Endothelial cell of umbilical vein (primary cell): ENCODE measurements at regions not wholly inside any gene's neighbourhood (a gene's known extent, or its start where the extent isn't known, plus 50 kb on each side); places are given as distances from the start of the nearest gene placed in this dataset.

ENCODE experiments used
- BruUV-seq: library from RNA; stranded (reverse); fragments of 400-500 nt; replicated peaks from 2 replicates; lab custom pipeline; 2021; lab: Mats Ljungman, UMichigan
- CTCF ChIA-PET: fragments of 300-600, 350-600 bp; sonication (Branson Sonifier 250); formaldehyde crosslinking; loops from one replicate; lab custom pipeline; 2021; ENCODE audit warnings: antibody characterized with exemption, inconsistent platforms; lab: Charles Lee
- POLR2A ChIA-PET: fragments of 300-600, 350-600 bp; sonication (Branson Sonifier 250); formaldehyde crosslinking; loops from one replicate; lab custom pipeline; 2021; ENCODE audit warnings: antibody characterized with exemption, inconsistent platforms; lab: Charles Lee
- DNase-seq: peaks from one replicate; pipeline ENCODE4 v3.0.0-alpha.2; 2011; ENCODE audit warnings: low read depth, low spot score
- FAIRE-seq: peaks from 2 replicates; lab custom pipeline; 2011; peaks lifted over from hg19 to GRCh38; lab: Jason Lieb, UNC
- H2AFZ ChIP-seq: 2 replicates; pipeline ENCODE4 v1.6.0; 2012; ENCODE audit warnings: low read depth, low read length, control low read depth, inconsistent platforms
- H3K27ac ChIP-seq: 2 replicates; pipeline ENCODE4 v1.5.1; 2011; ENCODE audit warnings: low read depth, mild to moderate bottlenecking, control low read depth, low read length, moderate library complexity; ENCODE audit not compliant: insufficient read depth
- H3K27me3 ChIP-seq, 2 experiments: 2 replicates each; pipeline versions ENCODE4 v1.6.0 to v1.6.1; 2011; ENCODE audit warnings: low read length in 2 of 2, mixed read lengths in 1 of 2; ENCODE audit not compliant: control insufficient read depth in 2 of 2, insufficient read depth in 2 of 2
- H3K36me3 ChIP-seq, 2 experiments: 2 replicates in 1 of 2; 3 replicates in 1 of 2; pipeline ENCODE4 v1.5.1; 2011; ENCODE audit warnings: low read length in 2 of 2, mild to moderate bottlenecking in 1 of 2, moderate library complexity in 1 of 2; ENCODE audit not compliant: control insufficient read depth in 2 of 2, insufficient read depth in 2 of 2; ENCODE audit errors: extremely low read depth in 1 of 2
- H3K4me1 ChIP-seq: 3 replicates; pipeline ENCODE4 v1.5.1; 2011; ENCODE audit warnings: mild to moderate bottlenecking, low read length; ENCODE audit not compliant: control insufficient read depth, insufficient read depth; ENCODE audit errors: extremely low read depth
- H3K4me2 ChIP-seq: 2 replicates; pipeline ENCODE4 v1.6.1; 2011; ENCODE audit warnings: low read length, control low read depth, mixed read lengths; ENCODE audit not compliant: insufficient read depth
- H3K4me3 ChIP-seq, 3 experiments: fragments of 200-600 bp in 1 of 3; sonication (generic), shearing (Covaris generic) in 1 of 3; replicated peaks in 1 of 3; 2 replicates each; pipeline ENCODE4 v1.5.1; 2011 to 2016; ENCODE audit warnings: control low read depth in 3 of 3, low read length in 3 of 3, mild to moderate bottlenecking in 2 of 3, inconsistent platforms in 1 of 3, low read depth in 1 of 3, moderate library complexity in 1 of 3; ENCODE audit not compliant: insufficient read depth in 1 of 3
- H3K79me2 ChIP-seq: 2 replicates; pipeline ENCODE4 v1.6.0; 2012; ENCODE audit warnings: low read length, inconsistent platforms; ENCODE audit not compliant: control insufficient read depth, insufficient read depth
- H3K9ac ChIP-seq: replicated peaks from 2 replicates; pipeline ENCODE3; 2011; ENCODE audit warnings: low read length, control low read depth; ENCODE audit not compliant: insufficient read depth; ENCODE audit errors: extremely low read depth
- H3K9me1 ChIP-seq: replicated peaks from 3 replicates; pipeline ENCODE4 v1.6.0; 2011; ENCODE audit warnings: mild to moderate bottlenecking, low read length; ENCODE audit not compliant: control insufficient read depth, insufficient read depth; ENCODE audit errors: extremely low read depth
- H3K9me3 ChIP-seq: replicated peaks from 2 replicates; pipeline ENCODE4 v1.5.1; 2012; ENCODE audit warnings: low read length, inconsistent platforms; ENCODE audit not compliant: control insufficient read depth, insufficient read depth
- H4K20me1 ChIP-seq: replicated peaks from 2 replicates; pipeline ENCODE3; 2011; ENCODE audit warnings: mild to moderate bottlenecking, low read length; ENCODE audit not compliant: control insufficient read depth, insufficient read depth; ENCODE audit errors: extremely low read depth
- CTCF ChIP-seq, 2 donors: IDR thresholded peaks; 1 replicate in 1 of 2; 2 replicates in 1 of 2; pipeline ENCODE4 v1.5.1; 2011; ENCODE audit warnings: low read length in 2 of 2, mild to moderate bottlenecking in 2 of 2, moderate library complexity in 2 of 2, control low read depth in 1 of 2, inconsistent platforms in 1 of 2, low read depth in 1 of 2; ENCODE audit not compliant: insufficient read depth in 1 of 2; ENCODE audit errors: extremely low read depth in 1 of 2
- EZH2 ChIP-seq: IDR thresholded peaks from 2 replicates; pipeline ENCODE4 v1.6.1; 2012; ENCODE audit warnings: borderline replicate concordance, low read depth, mild to moderate bottlenecking, moderate library complexity, low read length, inconsistent platforms; ENCODE audit not compliant: severe bottlenecking
- FOS ChIP-seq: IDR thresholded peaks from 2 replicates; pipeline ENCODE4 v1.6.1; 2011; ENCODE audit warnings: mild to moderate bottlenecking, low read length, moderate library complexity, borderline replicate concordance; ENCODE audit not compliant: insufficient read depth
- GATA2 ChIP-seq: IDR thresholded peaks from 2 replicates; pipeline ENCODE4 v1.7.0; 2011; ENCODE audit warnings: low read depth, mild to moderate bottlenecking, moderate library complexity, mixed read lengths, low read length; ENCODE audit not compliant: insufficient read length, insufficient read depth
- JUN ChIP-seq: IDR thresholded peaks from 2 replicates; pipeline ENCODE4 v1.6.1; 2011; ENCODE audit warnings: borderline replicate concordance, low read depth; ENCODE audit not compliant: insufficient read length, insufficient read depth
- MYC ChIP-seq: IDR thresholded peaks from one replicate; pipeline ENCODE4 v1.6.1; 2011; ENCODE audit warnings: mild to moderate bottlenecking, low read depth, low read length
- dilution Hi-C: fragments of 300-500 bp; cut with MboI; formaldehyde crosslinking; loops from one replicate; pipeline ENCODE4 v1.15.0; 2019; ENCODE audit warnings: low sequenced_read_pairs; ENCODE audit not compliant: extremely low pct_ligation_motif_present
- intact Hi-C: fragments of 100-400 bp; cut with micrococcal nuclease; formaldehyde crosslinking; loops from one replicate; pipeline ENCODE4 v1.10.0; 2022

- FAIRE-seq (peak; percentile 55), DNase-seq (peak; percentile 94)
- Histone ChIP-seq H3K4me3 (peak overlapping the region in 1 of 3 experiments; percentile 24), H4K20me1 (no peaks in the 10 kb centered on the region), H3K36me3 (no peaks in the 10 kb centered on the region), H3K4me1 (peaks cover 75% of the 10 kb centered on the region), H3K79me2 (peaks cover 8% of the 10 kb centered on the region), H3K27ac (peak overlapping the region; percentile 100), H3K27me3 (no peaks in the 10 kb centered on the region), H3K9ac (peak overlapping the region; percentile 89), H3K9me1 (no peaks in the 10 kb centered on the region), H2AFZ (no peak overlapping the region), H3K4me2 (peak overlapping the region; percentile 78), H3K9me3 (no peaks in the 10 kb centered on the region)
- CTCF ChIA-PET: interaction anchor here (0.8 to 3.7 kb wide), 4 partner anchors 46 to 268 kb away, joined by 3 to 39 read pairs (median 4); no protein-coding TSS in a partner anchor
- TF ChIP-seq CTCF (IDR thresholded peaks at IDR 0.05; ENCODE audit: extremely low read depth in 1 of 2, insufficient read depth in 1 of 2, low read depth in 1 of 2, low read length in 2 of 2) (no peak), MYC (no peak), EZH2 (no peak), FOS (peak; percentile 94), GATA2 (peak; percentile 78), JUN (peak; percentile 78)
- intact Hi-C loops (loop anchor here (1.0 to 10.0 kb wide), 4 partner anchors 446 to 962 kb away; no protein-coding TSS in a partner anchor), dilution Hi-C loops (no loop called here)
- POLR2A ChIA-PET: interaction anchor here (2.3 kb wide), 1 partner anchor 98 kb away, joined by 9 read pairs; no protein-coding TSS in a partner anchor
- no TSS peak for BruUV-seq
Measured at GRCh38 chr4:124432500-124432899, 280.0 kb downstream of the ANKRD50 start.
